Left ventricle myocardium inferior (tissue), 1 donor: ENCODE measurements at regions not wholly inside any gene's neighbourhood (a gene's known extent, or its start where the extent isn't known, plus 50 kb on each side); places are given as distances from the start of the nearest gene placed in this dataset.

Source experiments
- DNase-seq: peaks from one replicate; pipeline ENCODE4 v3.0.0-alpha.2; 2020
- H3K27ac ChIP-seq: fragments of 200-600 bp; replicated peaks from 2 replicates; pipeline ENCODE4 v1.8.0; 2021
- H3K27me3 ChIP-seq: fragments of 200-600 bp; 2 replicates; pipeline ENCODE4 v1.8.0; 2021; ENCODE audit warnings: low read depth
- H3K36me3 ChIP-seq: fragments of 200-600 bp; 2 replicates; pipeline ENCODE4 v1.8.0; 2021
- H3K4me1 ChIP-seq: fragments of 200-600 bp; 2 replicates; pipeline ENCODE4 v1.8.0; 2021
- H3K4me3 ChIP-seq: fragments of 200-600 bp; 2 replicates; pipeline ENCODE4 v1.8.0; 2021; ENCODE audit warnings: mild to moderate bottlenecking, moderate library complexity
- H3K9me3 ChIP-seq: fragments of 200-600 bp; replicated peaks from 2 replicates; pipeline ENCODE4 v1.8.0; 2021
- CTCF ChIP-seq: fragments of 200-600 bp; IDR thresholded peaks from 2 replicates; pipeline ENCODE4 v1.8.0; 2021; ENCODE audit warnings: antibody characterized with exemption, mild to moderate bottlenecking, borderline replicate concordance
- intact Hi-C: fragments of 100-400 bp; cut with micrococcal nuclease; formaldehyde crosslinking; loops from one replicate; pipeline ENCODE4 v1.11.0; 2022
- donor health status: DM: no; HTN: yes; CAD: no; lungs with severe emphysema.

- intact Hi-C loops, result no loop called here
- no peaks in the 10 kb centered on the region for H3K27me3 ChIP-seq
Observed at GRCh38 chr21:19522381-19522780, 1118.8 kb upstream of the TMPRSS15 start.

GRCh38 chr21:19523061-19523460 lies 1119.5 kb upstream of the TMPRSS15 start:
- no peaks in the 10 kb centered on the region for H3K9me3 ChIP-seq
- no peaks in the 10 kb centered on the region for H3K27me3 ChIP-seq
- no peak for TF ChIP-seq CTCF
- H3K4me1 ChIP-seq, result no peaks in the 10 kb centered on the region
- intact Hi-C loops, result no loop called here
- no peak overlapping the region for H3K4me3 ChIP-seq
- H3K27ac ChIP-seq, result no peak overlapping the region
- H3K36me3 ChIP-seq, result no peaks in the 10 kb centered on the region
- DNase-seq, result no peak

More at GRCh38 chr21:19522381-19522780, 1118.8 kb upstream of the TMPRSS15 start:
- no peaks in the 10 kb centered on the region for H3K4me1 ChIP-seq
- no peak overlapping the region for H3K27ac ChIP-seq
- no peak for TF ChIP-seq CTCF
- no peak overlapping the region for H3K4me3 ChIP-seq
- H3K9me3 ChIP-seq, result no peaks in the 10 kb centered on the region
- H3K36me3 ChIP-seq, result no peaks in the 10 kb centered on the region
- DNase-seq, result no peak

GRCh38 chr21:19523746-19524145 lies 1120.2 kb upstream of the TMPRSS15 start:
- Histone ChIP-seq H3K9me3 (no peaks in the 10 kb centered on the region), H3K27me3 (no peaks in the 10 kb centered on the region), H3K36me3 (no peaks in the 10 kb centered on the region), H3K4me1 (no peaks in the 10 kb centered on the region), H3K4me3 (no peak overlapping the region), H3K27ac (no peak overlapping the region)
- no peak for TF ChIP-seq CTCF
- intact Hi-C loops, result no loop called here
- no peak for DNase-seq

GRCh38 chr21:19529031-19529430 lies 1125.4 kb upstream of the TMPRSS15 start:
- no peak overlapping the region for H3K27ac ChIP-seq
- intact Hi-C loops, result no loop called here
- H3K4me1 ChIP-seq, result no peaks in the 10 kb centered on the region
- H3K4me3 ChIP-seq, result no peak overlapping the region
- no peaks in the 10 kb centered on the region for H3K27me3 ChIP-seq
- TF ChIP-seq CTCF, result no peak
- no peaks in the 10 kb centered on the region for H3K9me3 ChIP-seq
- no peak for DNase-seq
- no peaks in the 10 kb centered on the region for H3K36me3 ChIP-seq

GRCh38 chr21:19535356-19535755 lies 1131.8 kb upstream of the TMPRSS15 start:
- no peak overlapping the region for H3K4me3 ChIP-seq
- DNase-seq, result no peak
- intact Hi-C loops, result no loop called here
- no peak for TF ChIP-seq CTCF
- no peaks in the 10 kb centered on the region for H3K27me3 ChIP-seq
- H3K9me3 ChIP-seq, result peaks cover 9% of the 10 kb centered on the region
- no peaks in the 10 kb centered on the region for H3K4me1 ChIP-seq
- H3K36me3 ChIP-seq, result no peaks in the 10 kb centered on the region
- no peak overlapping the region for H3K27ac ChIP-seq

GRCh38 chr21:19537116-19537515 lies 1133.5 kb upstream of the TMPRSS15 start:
- Histone ChIP-seq H3K4me1 (no peaks in the 10 kb centered on the region), H3K9me3 (peaks cover 9% of the 10 kb centered on the region), H3K4me3 (no peak overlapping the region), H3K27ac (no peak overlapping the region), H3K36me3 (no peaks in the 10 kb centered on the region), H3K27me3 (no peaks in the 10 kb centered on the region)
- no peak for TF ChIP-seq CTCF
- intact Hi-C loops, result no loop called here
- DNase-seq, result no peak
